ENCODE measurements at regions not wholly inside any gene's neighbourhood (a gene's known extent, or its start where the extent isn't known, plus 50 kb on each side); places are given as distances from the start of the nearest gene placed in this dataset.

DNA sequence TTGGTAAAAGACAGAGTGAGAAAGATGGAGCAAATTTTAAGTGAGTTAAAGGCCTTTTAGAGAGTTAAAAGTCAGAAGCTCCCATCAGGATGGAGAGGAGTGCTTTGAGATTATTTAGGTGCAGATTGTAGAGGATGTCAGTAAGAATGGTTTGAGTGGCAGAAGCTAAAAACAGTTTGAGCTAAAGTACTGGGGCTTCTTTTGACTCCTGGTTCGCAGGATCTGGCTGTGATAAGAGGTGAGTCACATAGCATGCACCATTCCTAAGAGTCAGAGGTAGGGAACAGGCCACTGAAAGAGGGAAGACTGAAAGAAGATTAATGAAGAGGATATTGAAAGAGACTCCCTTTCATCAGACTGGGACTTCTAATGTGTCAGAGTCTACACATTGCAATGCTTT is 1047.9 kb upstream of the MAP3K7 start:
- TF ChIP-seq POLR2A (IDR thresholded peaks at IDR 0.05) = no peak
- TF ChIP-seq, protein P1, sequence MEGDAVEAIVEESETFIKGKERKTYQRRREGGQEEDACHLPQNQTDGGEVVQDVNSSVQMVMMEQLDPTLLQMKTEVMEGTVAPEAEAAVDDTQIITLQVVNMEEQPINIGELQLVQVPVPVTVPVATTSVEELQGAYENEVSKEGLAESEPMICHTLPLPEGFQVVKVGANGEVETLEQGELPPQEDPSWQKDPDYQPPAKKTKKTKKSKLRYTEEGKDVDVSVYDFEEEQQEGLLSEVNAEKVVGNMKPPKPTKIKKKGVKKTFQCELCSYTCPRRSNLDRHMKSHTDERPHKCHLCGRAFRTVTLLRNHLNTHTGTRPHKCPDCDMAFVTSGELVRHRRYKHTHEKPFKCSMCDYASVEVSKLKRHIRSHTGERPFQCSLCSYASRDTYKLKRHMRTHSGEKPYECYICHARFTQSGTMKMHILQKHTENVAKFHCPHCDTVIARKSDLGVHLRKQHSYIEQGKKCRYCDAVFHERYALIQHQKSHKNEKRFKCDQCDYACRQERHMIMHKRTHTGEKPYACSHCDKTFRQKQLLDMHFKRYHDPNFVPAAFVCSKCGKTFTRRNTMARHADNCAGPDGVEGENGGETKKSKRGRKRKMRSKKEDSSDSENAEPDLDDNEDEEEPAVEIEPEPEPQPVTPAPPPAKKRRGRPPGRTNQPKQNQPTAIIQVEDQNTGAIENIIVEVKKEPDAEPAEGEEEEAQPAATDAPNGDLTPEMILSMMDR (IDR thresholded peaks at IDR 0.05) = no peak
